ENCODE measurements at regions not wholly inside any gene's neighbourhood (a gene's known extent, or its start where the extent isn't known, plus 50 kb on each side); places are given as distances from the start of the nearest gene placed in this dataset.

DNA sequence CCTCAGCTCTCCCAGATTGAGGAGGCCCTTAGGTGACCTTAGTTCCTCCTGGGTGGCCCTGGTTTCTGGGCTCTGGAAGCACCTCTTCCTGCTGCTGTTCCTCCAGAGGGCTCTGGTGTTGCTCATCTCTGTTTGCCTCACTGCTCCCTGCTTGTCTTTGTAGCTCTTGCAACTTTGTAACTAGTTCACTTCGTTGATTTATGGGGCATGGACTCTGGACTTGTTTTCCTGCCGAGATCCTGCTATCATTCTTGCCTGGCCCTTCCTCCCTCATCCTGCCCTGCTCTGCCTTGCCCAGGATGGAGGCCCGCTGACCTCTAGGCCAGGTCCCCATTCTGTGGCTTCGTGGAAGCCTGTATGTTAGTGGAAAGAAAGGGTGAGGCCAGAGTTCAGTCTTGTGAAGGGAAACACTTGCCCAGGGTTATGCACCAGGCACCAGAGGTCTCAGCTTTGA, 169.3 kb downstream of the MACROH2A1 start (continued):
- TF ChIP-seq, protein P1, sequence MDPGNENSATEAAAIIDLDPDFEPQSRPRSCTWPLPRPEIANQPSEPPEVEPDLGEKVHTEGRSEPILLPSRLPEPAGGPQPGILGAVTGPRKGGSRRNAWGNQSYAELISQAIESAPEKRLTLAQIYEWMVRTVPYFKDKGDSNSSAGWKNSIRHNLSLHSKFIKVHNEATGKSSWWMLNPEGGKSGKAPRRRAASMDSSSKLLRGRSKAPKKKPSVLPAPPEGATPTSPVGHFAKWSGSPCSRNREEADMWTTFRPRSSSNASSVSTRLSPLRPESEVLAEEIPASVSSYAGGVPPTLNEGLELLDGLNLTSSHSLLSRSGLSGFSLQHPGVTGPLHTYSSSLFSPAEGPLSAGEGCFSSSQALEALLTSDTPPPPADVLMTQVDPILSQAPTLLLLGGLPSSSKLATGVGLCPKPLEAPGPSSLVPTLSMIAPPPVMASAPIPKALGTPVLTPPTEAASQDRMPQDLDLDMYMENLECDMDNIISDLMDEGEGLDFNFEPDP (CRISPR knock-in tag; conservative IDR thresholded peaks at IDR 0.05) = no peak
- TF ChIP-seq, protein P2, sequence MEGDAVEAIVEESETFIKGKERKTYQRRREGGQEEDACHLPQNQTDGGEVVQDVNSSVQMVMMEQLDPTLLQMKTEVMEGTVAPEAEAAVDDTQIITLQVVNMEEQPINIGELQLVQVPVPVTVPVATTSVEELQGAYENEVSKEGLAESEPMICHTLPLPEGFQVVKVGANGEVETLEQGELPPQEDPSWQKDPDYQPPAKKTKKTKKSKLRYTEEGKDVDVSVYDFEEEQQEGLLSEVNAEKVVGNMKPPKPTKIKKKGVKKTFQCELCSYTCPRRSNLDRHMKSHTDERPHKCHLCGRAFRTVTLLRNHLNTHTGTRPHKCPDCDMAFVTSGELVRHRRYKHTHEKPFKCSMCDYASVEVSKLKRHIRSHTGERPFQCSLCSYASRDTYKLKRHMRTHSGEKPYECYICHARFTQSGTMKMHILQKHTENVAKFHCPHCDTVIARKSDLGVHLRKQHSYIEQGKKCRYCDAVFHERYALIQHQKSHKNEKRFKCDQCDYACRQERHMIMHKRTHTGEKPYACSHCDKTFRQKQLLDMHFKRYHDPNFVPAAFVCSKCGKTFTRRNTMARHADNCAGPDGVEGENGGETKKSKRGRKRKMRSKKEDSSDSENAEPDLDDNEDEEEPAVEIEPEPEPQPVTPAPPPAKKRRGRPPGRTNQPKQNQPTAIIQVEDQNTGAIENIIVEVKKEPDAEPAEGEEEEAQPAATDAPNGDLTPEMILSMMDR (CRISPR knock-in tag; IDR thresholded peaks at IDR 0.05) = peak; percentile 38
- no peak for TF ChIP-seq SMARCC2 (IDR thresholded peaks at IDR 0.05)
- no peak for TF ChIP-seq ZNF530 (CRISPR knock-in tag; IDR thresholded peaks at IDR 0.05; ENCODE audit: low read depth)
- no peak for TF ChIP-seq MED8 (CRISPR knock-in tag; IDR thresholded peaks at IDR 0.05; ENCODE audit: insufficient replicate concordance)
- TF ChIP-seq PCBP2 (optimal IDR thresholded peaks at IDR 0.05; ENCODE audit: low read depth, low read length, poor library complexity, severe bottlenecking) = no peak
- TF ChIP-seq MNT (IDR thresholded peaks at IDR 0.05) = no peak
- no peak for TF ChIP-seq ZNF616 (CRISPR knock-in tag; IDR thresholded peaks at IDR 0.05; ENCODE audit: low read depth)
- no peak for TF ChIP-seq JUNB (CRISPR knock-in tag; IDR thresholded peaks at IDR 0.05; ENCODE audit: borderline replicate concordance)
- TF ChIP-seq KLF15 (CRISPR knock-in tag; IDR thresholded peaks at IDR 0.05; ENCODE audit: borderline replicate concordance) = no peak
- TF ChIP-seq ZNF142 (CRISPR knock-in tag; IDR thresholded peaks at IDR 0.05) = no peak
- TF ChIP-seq SMAD9 (CRISPR knock-in tag; IDR thresholded peaks at IDR 0.05) = no peak
- no peak for TF ChIP-seq ZNF367 (CRISPR knock-in tag; IDR thresholded peaks at IDR 0.05; ENCODE audit: borderline replicate concordance)
- TF ChIP-seq KDM2A (CRISPR knock-in tag; IDR thresholded peaks at IDR 0.05; ENCODE audit: borderline replicate concordance, low read depth) = no peak; the same call in 1 of the 2 replicates
- no peak for TF ChIP-seq HNRNPK (IDR thresholded peaks at IDR 0.05; ENCODE audit: low read depth, low read length, poor library complexity, severe bottlenecking)
- TF ChIP-seq, protein P3, sequence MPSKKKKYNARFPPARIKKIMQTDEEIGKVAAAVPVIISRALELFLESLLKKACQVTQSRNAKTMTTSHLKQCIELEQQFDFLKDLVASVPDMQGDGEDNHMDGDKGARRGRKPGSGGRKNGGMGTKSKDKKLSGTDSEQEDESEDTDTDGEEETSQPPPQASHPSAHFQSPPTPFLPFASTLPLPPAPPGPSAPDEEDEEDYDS (CRISPR knock-in tag; IDR thresholded peaks at IDR 0.05) = peak; percentile 31; the same call in 1 of the 2 replicates

Data from HepG2 (cell line).